ENCODE measurements at regions not wholly inside any gene's neighbourhood (a gene's known extent, or its start where the extent isn't known, plus 50 kb on each side); places are given as distances from the start of the nearest gene placed in this dataset.

- Mint-ChIP-seq H3K27me3 (ENCODE audit: low read depth) (no peaks in the 10 kb centered on the region), H3K4me3 (no peak overlapping the region), H3K36me3 (peaks cover 6% of the 10 kb centered on the region), H3K9me3 (peaks cover 12% of the 10 kb centered on the region), H3K4me1 (no peaks in the 10 kb centered on the region), H3K27ac (no peak overlapping the region)
- POLR2A ChIA-PET: no interaction called here
- TF ChIP-seq ZMAT4 (CRISPR knock-in tag; IDR thresholded peaks at IDR 0.05) (no peak), TP53 (CRISPR knock-in tag; IDR thresholded peaks at IDR 0.05) (no peak), NR1H2 (CRISPR knock-in tag; IDR thresholded peaks at IDR 0.05) (no peak), ATF3 (CRISPR knock-in tag; conservative IDR thresholded peaks at IDR 0.05) (no peak), ZNF425 (CRISPR knock-in tag; conservative IDR thresholded peaks at IDR 0.05) (no peak), NR2C2 (CRISPR knock-in tag; IDR thresholded peaks at IDR 0.05) (no peak), ZNF416 (CRISPR knock-in tag; IDR thresholded peaks at IDR 0.05) (no peak), HMGXB4 (CRISPR knock-in tag; IDR thresholded peaks at IDR 0.05) (no peak), ZNF396 (CRISPR knock-in tag; IDR thresholded peaks at IDR 0.05; ENCODE audit: borderline replicate concordance) (no peak), ZNF317 (CRISPR knock-in tag; IDR thresholded peaks at IDR 0.05; ENCODE audit: borderline replicate concordance, low read depth) (no peak), ATF2 (CRISPR knock-in tag; IDR thresholded peaks at IDR 0.05; ENCODE audit: borderline replicate concordance, low read depth) (no peak), ARID4B (CRISPR knock-in tag; IDR thresholded peaks at IDR 0.05; ENCODE audit: borderline replicate concordance) (no peak)
- ATAC-seq (no peak), DNase-seq (ENCODE audit: low spot score) (no peak)
- CTCF ChIA-PET: no interaction called here
Measured at GRCh38 chr21:28627691-28628090, 365.0 kb downstream of the LTN1 start.

- H3K9me3 Mint-ChIP-seq: peaks cover 16% of the 10 kb centered on the region
- no peaks in the 10 kb centered on the region for H3K27me3 Mint-ChIP-seq (ENCODE audit: low read depth)
- no peak overlapping the region for H3K27ac Mint-ChIP-seq
- CTCF ChIA-PET: no interaction called here
- H3K4me3 Mint-ChIP-seq: no peak overlapping the region
- POLR2A ChIA-PET: no interaction called here
- DNase-seq (ENCODE audit: low spot score) (no peak), ATAC-seq (no peak)
- peaks cover 6% of the 10 kb centered on the region for H3K36me3 Mint-ChIP-seq
- H3K4me1 Mint-ChIP-seq: no peaks in the 10 kb centered on the region
- TF ChIP-seq MAX (CRISPR knock-in tag; IDR thresholded peaks at IDR 0.05) (no peak), USF2 (CRISPR knock-in tag; IDR thresholded peaks at IDR 0.05) (no peak), USF1 (CRISPR knock-in tag; IDR thresholded peaks at IDR 0.05) (no peak), STAT6 (CRISPR knock-in tag; conservative IDR thresholded peaks at IDR 0.05; ENCODE audit: low read depth) (no peak), E2F1 (CRISPR knock-in tag; IDR thresholded peaks at IDR 0.05) (no peak), NFYB (CRISPR knock-in tag; conservative IDR thresholded peaks at IDR 0.05; ENCODE audit: low read depth) (no peak)
Measured at GRCh38 chr21:28627261-28627660, 365.4 kb downstream of the LTN1 start.
